GM19468 (cell line): ENCODE measurements at regions not wholly inside any gene's neighbourhood (a gene's known extent, or its start where the extent isn't known, plus 50 kb on each side); places are given as distances from the start of the nearest gene placed in this dataset.
"Not testable (repeated sequence)": the region's sequence is repeated elsewhere in the genome, so short reads cannot be mapped to it uniquely, and the experiment has no call there.

Experiments used
- ATAC-seq: cut with Tn5 transposase; IDR thresholded peaks from one replicate; pipeline ENCODE4 v1.9.1; 2021; ENCODE audit warnings: mild to moderate bottlenecking, moderate library complexity, moderate number of reproducible peaks; ENCODE audit not compliant: unreplicated experiment; ENCODE audit errors: extremely low read depth

- no peak for ATAC-seq
Observed at GRCh38 chr10:108597657-108598319, 1325.5 kb downstream of the XPNPEP1 start.

GRCh38 chr10:108597031-108597430 lies 1326.3 kb downstream of the XPNPEP1 start:
- ATAC-seq, result no peak

- no peak for ATAC-seq
Observed at GRCh38 chr10:108592956-108593355, 1330.4 kb downstream of the XPNPEP1 start.

GRCh38 chr10:108591417-108591816 lies 1331.9 kb downstream of the XPNPEP1 start:
- ATAC-seq, result no peak

- ATAC-seq, result no peak
Observed at GRCh38 chr10:108586424-108586823, 1336.9 kb downstream of the XPNPEP1 start.

GRCh38 chr10:108583877-108584276 lies 1339.4 kb downstream of the XPNPEP1 start:
- no peak for ATAC-seq

GRCh38 chr10:108582888-108583287 lies 1340.4 kb downstream of the XPNPEP1 start:
- no peak for ATAC-seq

DNA sequence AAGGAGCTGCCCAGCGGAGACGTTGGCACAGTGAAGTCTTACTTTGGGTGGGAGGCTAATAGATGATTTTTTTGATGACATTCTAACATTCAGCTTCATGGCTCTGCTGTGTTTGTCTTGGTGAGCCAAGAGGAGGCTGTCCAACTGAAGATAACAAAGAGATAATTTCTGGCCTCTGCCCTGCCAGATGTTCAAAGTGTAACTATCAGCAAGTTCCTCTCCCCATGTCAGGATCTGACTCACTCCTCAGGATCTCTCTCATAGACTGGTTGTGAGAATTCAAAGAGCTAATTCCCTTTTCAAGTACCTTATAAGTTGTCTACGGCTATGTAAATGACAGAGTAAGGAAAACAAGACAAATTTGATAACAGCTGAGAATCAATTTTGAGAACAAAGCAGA lies 1340.9 kb downstream of the XPNPEP1 start:
- no peak for ATAC-seq

DNA sequence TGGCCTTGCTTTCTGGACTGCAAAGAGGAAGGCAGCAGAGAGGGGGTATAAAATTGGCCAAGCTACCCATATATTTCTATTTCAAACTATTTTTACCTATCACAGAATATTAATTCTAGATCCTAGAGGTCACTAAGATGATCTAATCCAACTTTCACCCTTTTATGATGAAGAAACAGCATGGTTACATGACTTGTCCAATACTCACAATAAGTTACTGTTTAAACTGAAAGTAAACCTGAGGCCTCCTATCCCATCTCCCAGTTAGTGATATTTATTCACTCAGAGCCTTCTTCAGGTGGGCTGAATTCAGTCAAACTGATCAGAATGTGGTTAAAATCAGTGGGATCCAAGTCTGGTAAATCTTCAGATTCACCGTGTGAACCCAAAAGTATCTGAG lies 1345.1 kb downstream of the XPNPEP1 start:
- no peak for ATAC-seq

GRCh38 chr10:108574233-108574632 lies 1349.1 kb downstream of the XPNPEP1 start:
- no peak for ATAC-seq

- ATAC-seq, result no peak
Observed at GRCh38 chr10:108568824-108569223, 1354.5 kb downstream of the XPNPEP1 start.

GRCh38 chr10:108567899-108568752 lies 1355.2 kb downstream of the XPNPEP1 start:
- ATAC-seq, result peak; percentile 79

GRCh38 chr10:108566316-108567107 lies 1356.8 kb downstream of the XPNPEP1 start:
- no peak for ATAC-seq

DNA sequence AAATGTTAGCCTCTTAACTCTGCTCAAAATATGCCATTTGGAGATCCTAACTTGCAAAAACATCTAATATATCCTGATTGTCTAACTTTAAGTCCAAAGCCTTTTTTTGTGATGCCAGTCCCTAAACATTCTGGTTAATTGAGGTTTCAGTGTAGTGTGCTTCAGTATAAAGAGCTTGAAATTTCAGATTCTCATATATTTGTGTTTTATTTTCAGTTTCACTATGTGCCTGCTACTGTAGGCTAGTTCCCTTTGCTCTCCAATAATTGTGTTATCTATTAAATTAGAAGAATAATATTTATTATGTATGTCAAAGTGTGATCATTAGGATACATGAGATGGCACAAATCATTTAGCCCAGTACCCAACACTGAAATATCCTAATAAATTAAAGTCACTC lies 1361.2 kb downstream of the XPNPEP1 start:
- ATAC-seq, result no peak

GRCh38 chr10:108561649-108562048 lies 1361.7 kb downstream of the XPNPEP1 start:
- no peak for ATAC-seq

GRCh38 chr10:108560488-108560887 lies 1362.8 kb downstream of the XPNPEP1 start:
- ATAC-seq, result no peak

DNA sequence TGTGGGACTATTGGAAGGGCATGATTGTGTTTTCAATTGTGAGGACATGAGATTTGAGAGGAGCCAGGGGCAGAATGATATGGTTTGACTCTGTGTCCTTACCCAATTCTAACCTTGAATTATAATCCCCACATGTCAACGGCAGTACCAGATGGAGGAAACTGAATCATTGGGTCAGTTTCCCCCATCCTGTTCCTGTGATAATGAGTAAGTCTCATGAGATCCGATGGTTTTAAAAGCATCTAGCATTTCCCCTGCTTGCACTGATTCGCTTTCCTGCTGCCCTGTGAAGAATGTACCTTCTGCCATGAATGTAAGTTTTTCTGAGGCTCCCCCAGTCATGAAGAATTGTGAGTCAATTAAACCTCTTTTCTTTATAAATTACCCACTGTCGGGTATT lies 1367.1 kb downstream of the XPNPEP1 start:
- no peak for ATAC-seq

GRCh38 chr10:108545921-108546320 lies 1377.4 kb downstream of the XPNPEP1 start:
- peak; percentile 51 for ATAC-seq

GRCh38 chr10:108544500-108545120 lies 1378.7 kb downstream of the XPNPEP1 start:
- peak; percentile 75 for ATAC-seq

DNA sequence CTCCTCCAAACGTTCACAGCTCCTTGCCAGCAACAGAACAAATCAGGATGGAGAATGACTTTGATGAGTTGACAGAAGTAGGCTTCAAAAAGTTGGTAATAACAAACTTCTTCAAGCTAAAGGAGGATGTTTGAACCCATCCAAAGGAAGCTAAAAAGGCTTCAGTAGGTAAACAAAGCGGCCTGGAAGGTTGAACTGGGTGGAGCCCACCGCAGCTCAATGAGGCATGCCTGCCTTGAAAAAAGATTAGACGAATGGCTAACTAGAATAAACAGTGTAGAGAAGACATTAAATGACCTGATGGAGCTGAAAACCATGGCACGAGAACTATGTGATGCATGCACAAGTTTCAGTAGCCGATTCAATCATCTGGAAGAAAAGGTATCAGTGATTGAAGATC lies 1369.0 kb upstream of the SORCS1 start:
- ATAC-seq, result not testable (repeated sequence)
